Body of pancreas (tissue), 4 donors: ENCODE measurements at regions not wholly inside any gene's neighbourhood (a gene's known extent, or its start where the extent isn't known, plus 50 kb on each side); places are given as distances from the start of the nearest gene placed in this dataset.

ENCODE experiments used
- ATAC-seq: fragments of 150-250 bp; one replicate; pipeline ENCODE4 v1.9.1; 2016
- DNase-seq, 4 donors: peaks; one replicate each; pipeline ENCODE4 v3.0.0-alpha.2; 2019
- H3K27ac ChIP-seq, 4 donors: fragments of 200-600 bp; sonication (generic); 1 replicate in 3 of 4; 2 replicates in 1 of 4; pipeline versions ENCODE4 v1.5.1 to v1.6.1; 2016 to 2019; ENCODE audit warnings: mild to moderate bottlenecking in 1 of 4, mixed read lengths in 1 of 4, moderate library complexity in 1 of 4
- H3K27me3 ChIP-seq, 2 donors: fragments of 200-600 bp; sonication (generic); one replicate each; pipeline ENCODE4 v1.6.0; 2016; ENCODE audit warnings: mild to moderate bottlenecking in 1 of 2
- H3K36me3 ChIP-seq, 2 donors: fragments of 200-600 bp; sonication (generic); replicated peaks in 1 of 2; 2 replicates each; pipeline ENCODE4 v1.5.1; 2016; ENCODE audit warnings: low read depth in 2 of 2; ENCODE audit not compliant: insufficient read depth in 1 of 2
- H3K4me1 ChIP-seq: fragments of 200-600 bp; sonication (generic); one replicate; pipeline ENCODE4 v1.6.0; 2016
- H3K4me3 ChIP-seq, 2 donors: fragments of 200-600 bp; sonication (generic); 1 replicate in 1 of 2; 2 replicates in 1 of 2; pipeline ENCODE4 v1.5.1; 2016 to 2019
- H3K9me3 ChIP-seq, 3 donors: fragments of 200-600 bp; sonication (generic); 1 replicate in 2 of 3; 2 replicates in 1 of 3; pipeline ENCODE4 v1.5.1; 2016
- POLR2A ChIP-seq, 3 donors: fragments of 450-650 bp; IDR thresholded peaks; one replicate each; pipeline ENCODE4 v1.6.1; 2016; ENCODE audit warnings: antibody characterized with exemption in 3 of 3, mild to moderate bottlenecking in 2 of 3
- WGBS, 2 donors: methylation state at CpG; one replicate each; pipeline ENCODE4 v1.1.5; 2017; 5-methylcytosine and 5-hydroxymethylcytosine counted together
- intact Hi-C: fragments of 100-400 bp; cut with DNase I; formaldehyde crosslinking; loops from one replicate; pipeline ENCODE4 v1.15.1; 2023
- TF ChIP-seq, protein P1 (sequence below), 7 experiments: fragments of 450-650 bp in 4 of 7; fragments of 200-600 bp in 3 of 7; sonication (generic) in 3 of 7; IDR thresholded peaks; one replicate each; pipeline ENCODE4 v1.5.1; 2016 to 2019; ENCODE audit warnings: antibody characterized with exemption in 7 of 7

DNA sequence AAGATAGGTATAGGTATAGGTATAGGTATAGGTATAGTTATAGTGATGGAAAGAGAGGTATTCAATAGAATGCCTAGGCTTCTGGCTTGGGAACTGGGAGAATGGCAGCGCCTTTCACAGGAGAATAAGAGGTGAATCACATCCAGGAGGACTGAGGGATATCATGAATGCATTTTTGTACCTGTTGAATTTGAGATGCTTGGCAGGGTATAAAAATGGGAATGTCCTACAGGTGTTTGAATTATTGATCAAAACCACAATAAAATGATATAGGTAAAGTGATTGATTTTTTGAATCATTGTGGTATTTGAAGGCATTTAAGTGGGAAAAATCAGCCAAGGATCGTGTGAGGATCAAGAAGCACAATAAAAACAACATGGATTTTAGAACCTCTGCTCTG lies 119.2 kb upstream of the ARG1 start:
- intact Hi-C loops = no loop called here
- Histone ChIP-seq H3K9me3 (no peaks in the 10 kb centered on the region), H3K27ac (no peak overlapping the region), H3K4me1 (no peaks in the 10 kb centered on the region), H3K4me3 (no peak overlapping the region), H3K27me3 (no peaks in the 10 kb centered on the region), H3K36me3 (no peaks in the 10 kb centered on the region)
- TF ChIP-seq POLR2A (IDR thresholded peaks at IDR 0.05) = no peak
- TF ChIP-seq, protein P1, sequence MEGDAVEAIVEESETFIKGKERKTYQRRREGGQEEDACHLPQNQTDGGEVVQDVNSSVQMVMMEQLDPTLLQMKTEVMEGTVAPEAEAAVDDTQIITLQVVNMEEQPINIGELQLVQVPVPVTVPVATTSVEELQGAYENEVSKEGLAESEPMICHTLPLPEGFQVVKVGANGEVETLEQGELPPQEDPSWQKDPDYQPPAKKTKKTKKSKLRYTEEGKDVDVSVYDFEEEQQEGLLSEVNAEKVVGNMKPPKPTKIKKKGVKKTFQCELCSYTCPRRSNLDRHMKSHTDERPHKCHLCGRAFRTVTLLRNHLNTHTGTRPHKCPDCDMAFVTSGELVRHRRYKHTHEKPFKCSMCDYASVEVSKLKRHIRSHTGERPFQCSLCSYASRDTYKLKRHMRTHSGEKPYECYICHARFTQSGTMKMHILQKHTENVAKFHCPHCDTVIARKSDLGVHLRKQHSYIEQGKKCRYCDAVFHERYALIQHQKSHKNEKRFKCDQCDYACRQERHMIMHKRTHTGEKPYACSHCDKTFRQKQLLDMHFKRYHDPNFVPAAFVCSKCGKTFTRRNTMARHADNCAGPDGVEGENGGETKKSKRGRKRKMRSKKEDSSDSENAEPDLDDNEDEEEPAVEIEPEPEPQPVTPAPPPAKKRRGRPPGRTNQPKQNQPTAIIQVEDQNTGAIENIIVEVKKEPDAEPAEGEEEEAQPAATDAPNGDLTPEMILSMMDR (IDR thresholded peaks at IDR 0.05) = no peak
- DNase-seq (no peak), ATAC-seq (no peak)
- WGBS, 2 donors = 26 to 32% methylated on average over 2 of the region's 2 CpGs

DNA sequence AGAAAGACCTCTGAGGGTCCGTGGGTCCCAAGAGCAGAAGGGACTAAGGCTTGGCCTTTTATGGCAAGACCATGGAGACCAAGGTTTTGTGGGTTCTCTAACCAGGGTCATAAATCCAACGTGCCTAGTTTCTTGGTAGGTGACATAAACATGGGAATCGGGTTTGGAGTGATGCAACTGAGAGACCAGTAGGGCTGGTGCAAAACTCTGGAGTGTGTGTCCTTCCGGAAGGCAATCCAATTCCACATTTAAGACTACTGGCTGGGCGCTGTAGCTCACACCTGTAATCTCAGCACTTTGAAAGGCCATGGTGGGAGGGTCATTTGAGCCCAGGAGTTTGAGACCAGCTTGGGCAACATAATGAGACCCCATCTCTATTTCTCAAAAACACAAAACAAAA lies 116.5 kb upstream of the ARG1 start:
- Histone ChIP-seq H3K27me3 (no peaks in the 10 kb centered on the region), H3K9me3 (no peaks in the 10 kb centered on the region), H3K27ac (no peak overlapping the region), H3K4me3 (no peak overlapping the region), H3K36me3 (no peaks in the 10 kb centered on the region), H3K4me1 (peaks cover 11% of the 10 kb centered on the region)
- ATAC-seq (no peak), DNase-seq (no peak)
- WGBS, 2 donors = 61 to 63% methylated on average over 5 of the region's 5 CpGs
- intact Hi-C loops = no loop called here
- TF ChIP-seq, protein P1 (IDR thresholded peaks at IDR 0.05) = no peak
- no peak for TF ChIP-seq POLR2A (IDR thresholded peaks at IDR 0.05)

DNA sequence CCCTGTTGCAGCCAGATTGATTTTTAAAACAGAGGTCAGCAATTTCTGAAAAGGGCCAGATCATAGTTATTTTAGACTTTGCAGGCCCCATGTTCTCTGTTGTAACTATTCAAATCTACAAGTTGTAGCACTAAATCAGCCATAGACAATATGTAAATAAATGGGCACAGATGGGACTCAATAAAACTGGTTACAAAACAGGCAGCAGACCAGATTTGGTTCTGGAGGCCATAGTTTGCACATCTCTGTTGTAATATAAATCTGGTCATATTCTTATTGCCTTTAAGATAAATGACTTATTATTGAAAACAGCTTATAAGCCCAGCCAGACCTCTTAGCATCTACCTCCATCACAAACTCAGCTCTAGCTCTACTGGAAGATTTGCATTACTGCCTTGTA lies 114.0 kb upstream of the ARG1 start:
- no peaks in the 10 kb centered on the region for H3K36me3 ChIP-seq
- H3K9me3 ChIP-seq = no peaks in the 10 kb centered on the region
- TF ChIP-seq POLR2A (IDR thresholded peaks at IDR 0.05) = no peak
- TF ChIP-seq, protein P1 (IDR thresholded peaks at IDR 0.05) = no peak
- H3K27me3 ChIP-seq = no peaks in the 10 kb centered on the region
- no peak overlapping the region for H3K4me3 ChIP-seq
- H3K27ac ChIP-seq = no peak overlapping the region
- ATAC-seq (no peak), DNase-seq (no peak)
- peaks cover 11% of the 10 kb centered on the region for H3K4me1 ChIP-seq
- intact Hi-C loops = no loop called here

DNA sequence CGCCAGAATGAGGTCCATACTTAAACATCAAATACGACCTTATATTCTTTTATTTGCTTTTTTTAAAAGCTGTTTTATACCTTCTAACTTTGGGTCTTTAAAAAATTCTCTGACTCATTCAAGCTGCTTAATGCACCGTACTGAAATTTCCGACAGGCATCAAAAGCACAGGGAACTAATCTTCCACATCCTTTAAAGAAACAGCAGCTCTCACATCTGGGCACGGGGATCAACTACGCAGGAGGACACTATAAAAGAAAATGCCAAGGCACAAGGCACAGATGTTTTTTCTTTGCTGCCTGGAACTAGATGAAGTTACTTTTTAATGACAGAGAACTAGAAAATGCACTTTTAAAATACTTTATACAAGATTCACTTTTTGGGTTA lies 112.4 kb upstream of the ARG1 start:
- Histone ChIP-seq H3K9me3 (no peaks in the 10 kb centered on the region), H3K4me3 (no peak overlapping the region), H3K27ac (no peak overlapping the region), H3K36me3 (no peaks in the 10 kb centered on the region), H3K4me1 (peaks cover 11% of the 10 kb centered on the region), H3K27me3 (no peaks in the 10 kb centered on the region)
- intact Hi-C loops = no loop called here
- 26 to 28% methylated on average over 6 of the region's 6 CpGs for WGBS, 2 donors
- no peak for ATAC-seq
- no peak for DNase-seq
- TF ChIP-seq, protein P1 (IDR thresholded peaks at IDR 0.05) = no peak
- no peak for TF ChIP-seq POLR2A (IDR thresholded peaks at IDR 0.05)

DNA sequence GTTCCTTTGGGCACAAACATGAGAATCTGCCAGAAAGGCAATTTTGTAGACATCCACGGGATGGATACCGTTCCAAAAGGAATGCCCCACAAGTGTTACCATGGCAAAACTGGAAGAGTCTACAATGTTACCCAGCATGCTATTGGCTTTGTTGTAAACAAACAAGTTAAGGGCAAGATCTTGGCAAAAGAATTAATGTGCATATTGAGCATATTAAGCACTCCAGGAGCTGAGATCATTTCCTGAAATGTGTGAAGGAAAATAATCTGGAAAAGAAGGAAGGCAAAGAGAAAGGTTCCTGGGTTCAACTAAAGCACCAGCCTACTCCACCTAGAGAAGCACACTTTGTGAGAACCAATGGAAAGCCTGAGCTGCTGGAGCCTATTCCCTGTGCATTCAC lies 103.9 kb upstream of the ARG1 start:
- no peaks in the 10 kb centered on the region for H3K9me3 ChIP-seq
- WGBS, 2 donors = 62 to 69% methylated on average over 2 of the region's 2 CpGs
- ATAC-seq = no peak
- H3K4me1 ChIP-seq = no peaks in the 10 kb centered on the region
- TF ChIP-seq POLR2A (IDR thresholded peaks at IDR 0.05) = no peak
- TF ChIP-seq, protein P1 (IDR thresholded peaks at IDR 0.05) = no peak
- H3K4me3 ChIP-seq = no peak overlapping the region
- DNase-seq = no peak
- H3K27ac ChIP-seq = no peak overlapping the region
- H3K27me3 ChIP-seq = no peaks in the 10 kb centered on the region
- H3K36me3 ChIP-seq = no peaks in the 10 kb centered on the region
- intact Hi-C loops = no loop called here
